ENCODE measurements at regions not wholly inside any gene's neighbourhood (a gene's known extent, or its start where the extent isn't known, plus 50 kb on each side); places are given as distances from the start of the nearest gene placed in this dataset.

DNA sequence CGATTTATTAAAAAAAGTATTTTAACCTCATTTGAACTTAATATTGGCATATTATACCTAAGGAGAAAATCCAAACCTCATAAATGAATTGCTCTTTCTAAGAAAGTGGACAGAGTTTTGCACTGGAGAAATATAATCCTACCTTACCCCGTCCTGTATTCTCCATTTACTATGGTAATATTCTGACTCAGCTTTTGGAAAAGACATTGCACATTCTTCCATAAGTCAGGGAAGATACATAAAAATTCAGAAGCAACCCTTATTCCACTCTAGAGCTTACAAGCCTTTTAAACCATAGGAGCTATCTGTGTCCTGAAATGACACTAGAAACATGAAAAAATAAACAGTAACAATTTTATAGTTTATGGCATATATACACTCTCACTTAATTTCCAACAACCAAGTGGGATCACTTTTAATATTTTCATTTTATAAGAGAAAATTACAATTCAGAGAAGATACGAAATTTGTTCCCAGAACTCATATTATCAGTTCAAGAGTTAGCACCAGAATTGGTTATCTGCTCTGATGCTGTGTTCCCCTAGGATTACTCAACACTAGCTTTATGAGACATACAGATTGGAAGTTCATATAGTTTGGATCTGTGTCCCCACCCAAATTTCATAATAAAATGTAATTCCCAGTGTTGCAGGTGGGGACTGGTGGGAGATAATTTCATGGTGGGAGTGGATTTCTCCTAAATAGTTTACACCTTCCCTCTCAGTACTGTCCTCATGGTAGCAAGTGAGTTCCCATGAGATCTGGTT is 359.4 kb downstream of the ARAP2 start:
- TF ChIP-seq, protein P1, sequence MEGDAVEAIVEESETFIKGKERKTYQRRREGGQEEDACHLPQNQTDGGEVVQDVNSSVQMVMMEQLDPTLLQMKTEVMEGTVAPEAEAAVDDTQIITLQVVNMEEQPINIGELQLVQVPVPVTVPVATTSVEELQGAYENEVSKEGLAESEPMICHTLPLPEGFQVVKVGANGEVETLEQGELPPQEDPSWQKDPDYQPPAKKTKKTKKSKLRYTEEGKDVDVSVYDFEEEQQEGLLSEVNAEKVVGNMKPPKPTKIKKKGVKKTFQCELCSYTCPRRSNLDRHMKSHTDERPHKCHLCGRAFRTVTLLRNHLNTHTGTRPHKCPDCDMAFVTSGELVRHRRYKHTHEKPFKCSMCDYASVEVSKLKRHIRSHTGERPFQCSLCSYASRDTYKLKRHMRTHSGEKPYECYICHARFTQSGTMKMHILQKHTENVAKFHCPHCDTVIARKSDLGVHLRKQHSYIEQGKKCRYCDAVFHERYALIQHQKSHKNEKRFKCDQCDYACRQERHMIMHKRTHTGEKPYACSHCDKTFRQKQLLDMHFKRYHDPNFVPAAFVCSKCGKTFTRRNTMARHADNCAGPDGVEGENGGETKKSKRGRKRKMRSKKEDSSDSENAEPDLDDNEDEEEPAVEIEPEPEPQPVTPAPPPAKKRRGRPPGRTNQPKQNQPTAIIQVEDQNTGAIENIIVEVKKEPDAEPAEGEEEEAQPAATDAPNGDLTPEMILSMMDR (IDR thresholded peaks at IDR 0.05), result no peak
- no peak for DNase-seq
- H3K27ac Mint-ChIP-seq, result no peak overlapping the region
- H3K27me3 Mint-ChIP-seq (ENCODE audit: insufficient read depth), result no peaks in the 10 kb centered on the region
- H3K9me3 Mint-ChIP-seq, result peaks cover 24% of the 10 kb centered on the region
- no peak overlapping the region for H3K4me3 Mint-ChIP-seq
- H3K36me3 Mint-ChIP-seq (ENCODE audit: low read depth), result no peaks in the 10 kb centered on the region
- no peaks in the 10 kb centered on the region for H3K4me1 Mint-ChIP-seq (ENCODE audit: low read depth)

DNA sequence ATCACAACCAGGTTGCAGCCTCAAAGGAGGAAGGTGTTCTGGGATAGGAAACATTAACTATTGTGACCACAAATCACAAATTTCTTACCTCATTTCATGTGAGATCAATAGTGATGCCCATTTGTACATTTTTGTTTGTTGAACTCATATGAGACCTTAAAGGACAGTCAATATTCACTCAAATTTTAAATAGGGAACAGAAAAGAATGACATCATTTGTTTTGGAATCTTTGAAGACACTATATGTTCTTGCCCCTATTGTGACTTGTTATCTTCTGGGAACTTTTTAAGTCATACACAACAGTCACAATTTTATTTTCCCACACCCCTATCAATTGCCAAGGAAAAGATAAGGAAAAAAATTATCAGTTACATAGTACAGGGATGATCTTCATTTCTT is 346.5 kb downstream of the ARAP2 start:
- H3K4me1 Mint-ChIP-seq (ENCODE audit: low read depth), result no peaks in the 10 kb centered on the region
- DNase-seq, result no peak
- H3K4me3 Mint-ChIP-seq, result no peak overlapping the region
- H3K27ac Mint-ChIP-seq, result no peak overlapping the region
- H3K27me3 Mint-ChIP-seq (ENCODE audit: insufficient read depth), result no peaks in the 10 kb centered on the region; the same call in 1 of the 2 replicates
- H3K36me3 Mint-ChIP-seq (ENCODE audit: low read depth), result no peaks in the 10 kb centered on the region
- TF ChIP-seq, protein P1 (IDR thresholded peaks at IDR 0.05), result no peak
- peaks cover 45% of the 10 kb centered on the region for H3K9me3 Mint-ChIP-seq

DNA sequence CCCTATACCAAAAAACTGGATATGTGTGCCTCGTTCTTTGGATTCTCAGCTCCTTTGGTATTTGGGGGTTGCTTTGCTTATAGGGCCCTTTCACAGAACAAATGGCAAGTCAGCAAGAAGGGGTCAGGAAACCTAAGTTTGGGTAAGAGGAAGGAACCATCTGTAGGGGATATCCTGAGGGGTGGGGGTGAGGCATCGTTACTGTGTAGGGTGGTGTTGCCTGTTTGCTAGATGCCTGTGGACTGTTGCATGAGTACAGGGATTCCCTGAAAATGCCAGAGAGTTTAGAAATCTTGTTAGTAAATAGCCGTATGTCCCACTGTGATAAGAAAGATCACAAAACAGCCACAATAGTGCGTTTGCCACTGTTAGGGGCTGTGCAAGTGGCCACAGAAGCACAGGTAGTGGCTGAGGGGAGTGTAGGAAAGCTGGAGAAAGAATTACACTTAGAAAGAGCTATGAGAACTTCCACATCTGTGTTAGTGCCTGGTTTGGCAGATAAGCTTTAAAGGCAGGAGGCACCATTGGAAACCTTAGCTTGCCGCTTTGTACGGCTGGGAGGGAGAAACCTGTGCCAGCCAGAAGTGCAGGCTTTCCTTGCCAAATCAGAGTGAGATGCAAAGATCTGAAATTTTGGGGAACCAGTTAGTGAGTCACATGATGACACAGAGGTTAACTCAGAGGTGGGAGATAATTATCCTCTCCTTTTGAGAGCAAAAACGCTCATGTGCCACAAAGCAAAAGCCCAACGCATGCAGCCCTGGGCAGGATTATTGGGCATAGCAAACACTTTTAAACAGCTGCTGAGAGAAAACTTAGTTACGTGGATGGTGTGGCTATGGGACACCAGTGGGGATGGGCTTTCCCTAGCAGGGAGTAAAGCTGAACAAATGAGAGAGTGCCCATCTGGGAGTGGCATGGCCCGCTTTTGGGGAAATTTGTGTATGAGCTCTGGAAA is 343.7 kb downstream of the ARAP2 start:
- H3K4me1 Mint-ChIP-seq (ENCODE audit: low read depth), result no peaks in the 10 kb centered on the region
- no peaks in the 10 kb centered on the region for H3K36me3 Mint-ChIP-seq (ENCODE audit: low read depth)
- no peak overlapping the region for H3K27ac Mint-ChIP-seq
- no peaks in the 10 kb centered on the region; the same call in 1 of the 2 replicates for H3K27me3 Mint-ChIP-seq (ENCODE audit: insufficient read depth)
- H3K4me3 Mint-ChIP-seq, result no peak overlapping the region
- TF ChIP-seq, protein P1 (IDR thresholded peaks at IDR 0.05), result no peak
- peaks cover 37% of the 10 kb centered on the region for H3K9me3 Mint-ChIP-seq
- DNase-seq, result no peak

DNA sequence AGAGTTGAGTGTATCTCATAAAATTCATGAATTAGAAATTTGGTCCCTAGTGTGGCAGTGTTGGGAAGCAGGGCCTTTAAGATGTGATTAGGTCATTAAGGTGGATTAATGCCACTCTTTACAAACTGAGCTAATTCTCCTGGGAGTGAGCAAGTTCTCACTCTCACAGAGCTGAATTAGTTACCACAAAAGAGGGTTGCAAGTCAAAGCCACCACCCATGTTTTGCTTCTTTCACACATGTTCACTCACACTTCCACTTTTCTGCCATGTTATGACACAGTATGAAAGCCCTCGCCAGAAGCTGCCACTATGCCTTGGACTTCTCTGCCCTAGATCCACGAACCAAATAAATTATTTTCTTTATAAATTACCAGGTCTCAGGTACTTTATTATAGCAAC is 332.1 kb downstream of the ARAP2 start:
- no peak for DNase-seq
- H3K27me3 Mint-ChIP-seq (ENCODE audit: insufficient read depth), result no peaks in the 10 kb centered on the region
- no peak overlapping the region for H3K27ac Mint-ChIP-seq
- TF ChIP-seq, protein P1 (IDR thresholded peaks at IDR 0.05), result no peak
- no peaks in the 10 kb centered on the region for H3K4me1 Mint-ChIP-seq (ENCODE audit: low read depth)
- H3K9me3 Mint-ChIP-seq, result peaks cover 29% of the 10 kb centered on the region
- H3K4me3 Mint-ChIP-seq, result no peak overlapping the region
- H3K36me3 Mint-ChIP-seq (ENCODE audit: low read depth), result no peaks in the 10 kb centered on the region

DNA sequence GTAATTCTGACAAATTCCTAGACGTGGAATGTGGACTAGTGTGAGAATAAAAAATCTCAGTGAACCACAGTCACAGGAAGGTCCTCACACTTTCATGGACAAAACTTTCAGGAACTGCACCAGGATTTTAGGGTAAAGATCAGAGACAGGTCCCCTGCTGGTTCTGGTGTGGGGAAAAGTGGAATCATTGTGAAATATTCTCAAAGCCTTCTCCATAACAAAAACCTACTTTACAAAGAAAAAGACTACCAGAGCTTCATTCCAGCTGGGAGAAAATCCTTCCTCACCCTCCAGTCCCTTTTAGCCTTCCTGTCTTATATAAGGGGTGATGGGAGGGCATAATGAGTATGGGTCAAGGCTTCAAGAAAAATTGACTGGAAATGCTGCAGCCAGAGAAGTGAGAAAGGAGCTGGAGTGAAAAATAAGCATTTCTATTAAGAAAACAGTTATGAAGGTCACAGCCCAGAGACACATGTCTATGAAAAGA is 325.8 kb downstream of the ARAP2 start:
- TF ChIP-seq, protein P1 (IDR thresholded peaks at IDR 0.05), result no peak
- Mint-ChIP-seq H3K36me3 (ENCODE audit: low read depth) (no peaks in the 10 kb centered on the region), H3K27ac (no peak overlapping the region), H3K4me3 (no peak overlapping the region), H3K9me3 (peaks cover 42% of the 10 kb centered on the region), H3K27me3 (ENCODE audit: insufficient read depth) (no peaks in the 10 kb centered on the region), H3K4me1 (ENCODE audit: low read depth) (no peaks in the 10 kb centered on the region)
- no peak for DNase-seq

Data from HFFc6 (cell line).